GM12864 (cell line): ENCODE measurements at regions not wholly inside any gene's neighbourhood (a gene's known extent, or its start where the extent isn't known, plus 50 kb on each side); places are given as distances from the start of the nearest gene placed in this dataset.

Experiments used
- DNase-seq: peaks from one replicate; pipeline ENCODE4 v3.0.0-alpha.2; 2011; ENCODE audit warnings: low read depth
- H3K4me3 ChIP-seq: 2 replicates; pipeline ENCODE4 v1.5.1; 2011; ENCODE audit warnings: mild to moderate bottlenecking, low read depth, low read length, control low read depth
- CTCF ChIP-seq: IDR thresholded peaks from 2 replicates; pipeline ENCODE4 v1.5.1; 2011; ENCODE audit warnings: low read depth, mild to moderate bottlenecking, moderate library complexity, low read length, control low read depth, inconsistent platforms; ENCODE audit errors: missing control alignments

GRCh38 chr10:31253237-31253636, 65.8 kb upstream of the ZEB1 start:
- H3K4me3 ChIP-seq = no peak overlapping the region
- no peak for DNase-seq
- TF ChIP-seq CTCF = no peak

GRCh38 chr10:31261511-31262311, 57.3 kb upstream of the ZEB1 start:
- no peak for DNase-seq
- TF ChIP-seq CTCF = no peak
- no peak overlapping the region for H3K4me3 ChIP-seq

- H3K4me3 ChIP-seq = no peak overlapping the region
- TF ChIP-seq CTCF = no peak
- no peak for DNase-seq
Measured at GRCh38 chr10:31262672-31263071, 56.3 kb upstream of the ZEB1 start.

- TF ChIP-seq CTCF = no peak
- H3K4me3 ChIP-seq = no peak overlapping the region
- DNase-seq = no peak
Measured at GRCh38 chr10:31263903-31264302, 55.1 kb upstream of the ZEB1 start.

GRCh38 chr10:31268444-31269303, 50.3 kb upstream of the ZEB1 start:
- no peak overlapping the region for H3K4me3 ChIP-seq
- no peak for DNase-seq
- no peak for TF ChIP-seq CTCF
